IMR-90 (cell line): ENCODE measurements at regions not wholly inside any gene's neighbourhood (a gene's known extent, or its start where the extent isn't known, plus 50 kb on each side); places are given as distances from the start of the nearest gene placed in this dataset.

Source experiments
- ATAC-seq: fragments of 200-7000 bp; cut with Tn5 transposase; 2 replicates; pipeline ENCODE4 v1.9.1; 2020; ENCODE audit warnings: low read depth, mild to moderate bottlenecking, moderate library complexity
- BruUV-seq: library from RNA; stranded (reverse); fragments of 400-500 nt; replicated peaks from 2 replicates; lab custom pipeline; 2021; lab: Mats Ljungman, UMichigan
- CTCF ChIA-PET: fragments of 300-600 bp; formaldehyde crosslinking; extraction: SDS; loops from one replicate; lab custom pipeline; 2021; ENCODE audit warnings: antibody characterized with exemption; lab: Yijun Ruan, JAX
- POLR2A ChIA-PET: fragments of 300-600 bp; sonication (Branson Sonifier 250); formaldehyde crosslinking; loops from one replicate; lab custom pipeline; 2022; ENCODE audit warnings: antibody characterized with exemption; ENCODE audit not compliant: unreplicated experiment; lab: Charles Lee
- DNase-seq: peaks from one replicate; pipeline ENCODE4 v3.0.0; 2013
- H2AFZ ChIP-seq: replicated peaks from 2 replicates; pipeline ENCODE3; 2013; ENCODE audit warnings: low read length, mild to moderate bottlenecking; ENCODE audit not compliant: poor library complexity
- H2AK5ac ChIP-seq: 2 replicates; pipeline ENCODE4 v1.6.1; 2013; ENCODE audit warnings: low read depth, low read length, inconsistent platforms
- H2AK9ac ChIP-seq: replicated peaks from 2 replicates; pipeline ENCODE3; 2013; ENCODE audit warnings: mild to moderate bottlenecking, low read depth, low read length, moderate library complexity; ENCODE audit not compliant: poor library complexity
- H2BK120ac ChIP-seq: 2 replicates; pipeline ENCODE4 v1.6.1; 2013; ENCODE audit warnings: low read depth, low read length, inconsistent platforms
- H2BK15ac ChIP-seq: 3 replicates; pipeline ENCODE4 v1.6.1; 2013; ENCODE audit warnings: low read depth, low read length, inconsistent platforms
- H2BK20ac ChIP-seq: 2 replicates; pipeline ENCODE4 v1.6.1; 2013; ENCODE audit warnings: low read depth, mild to moderate bottlenecking, inconsistent platforms, low read length, moderate library complexity
- H2BK5ac ChIP-seq: 2 replicates; pipeline ENCODE4 v1.6.1; 2013; ENCODE audit warnings: mild to moderate bottlenecking, low read depth, low read length, inconsistent platforms; ENCODE audit not compliant: poor library complexity, severe bottlenecking
- H3K14ac ChIP-seq: replicated peaks from 2 replicates; pipeline ENCODE4 v1.6.1; 2013; ENCODE audit warnings: low read depth, low read length, inconsistent platforms
- H3K18ac ChIP-seq: 2 replicates; pipeline ENCODE4 v1.6.1; 2013; ENCODE audit warnings: low read depth, low read length, control low read depth
- H3K23ac ChIP-seq: 2 replicates; pipeline ENCODE4 v1.6.1; 2013; ENCODE audit warnings: low read depth, low read length, inconsistent platforms
- H3K27ac ChIP-seq: 2 replicates; pipeline ENCODE4 v1.5.1; 2013; ENCODE audit warnings: mild to moderate bottlenecking, control low read depth, low read length; ENCODE audit not compliant: insufficient read depth
- H3K27me3 ChIP-seq: 2 replicates; pipeline ENCODE4 v1.6.1; 2013; ENCODE audit warnings: low read length; ENCODE audit not compliant: control insufficient read depth, insufficient read depth
- H3K36me3 ChIP-seq: 2 replicates; pipeline ENCODE4 v1.6.1; 2013; ENCODE audit warnings: low read length, mixed read lengths; ENCODE audit not compliant: control insufficient read depth, insufficient read depth
- H3K4ac ChIP-seq: 2 replicates; pipeline ENCODE4 v1.6.1; 2013; ENCODE audit warnings: low read depth, low read length, inconsistent platforms
- H3K4me1 ChIP-seq: 2 replicates; pipeline ENCODE4 v1.6.1; 2013; ENCODE audit warnings: low read length, mixed read lengths; ENCODE audit not compliant: control insufficient read depth, insufficient read depth
- H3K4me2 ChIP-seq: 2 replicates; pipeline ENCODE4 v1.6.1; 2013; ENCODE audit warnings: low read depth, mild to moderate bottlenecking, control low read depth, low read length, moderate library complexity
- H3K4me3 ChIP-seq: 2 replicates; pipeline ENCODE4 v1.5.1; 2013; ENCODE audit warnings: low read depth, mild to moderate bottlenecking, control low read depth, low read length, moderate library complexity; ENCODE audit not compliant: insufficient read depth
- H3K56ac ChIP-seq: 2 replicates; pipeline ENCODE4 v1.6.1; 2013; ENCODE audit warnings: low read length, inconsistent platforms; ENCODE audit not compliant: insufficient read depth; ENCODE audit errors: extremely low read depth
- H3K79me1 ChIP-seq, 2 experiments: 2 replicates each; pipeline ENCODE4 v1.6.1; 2013; ENCODE audit warnings: low read length in 2 of 2, inconsistent platforms in 1 of 2, low read depth in 1 of 2
- H3K9ac ChIP-seq: 2 replicates; pipeline ENCODE4 v1.6.1; 2013; ENCODE audit warnings: low read depth, low read length, control low read depth
- H3K9me1 ChIP-seq: 2 replicates; pipeline ENCODE4 v1.6.1; 2013; ENCODE audit warnings: low read length, inconsistent platforms; ENCODE audit not compliant: insufficient read depth
- H3K9me3 ChIP-seq: 2 replicates; pipeline ENCODE4 v1.6.1; 2013; ENCODE audit warnings: low read length; ENCODE audit not compliant: control insufficient read depth, insufficient read depth
- H4K20me1 ChIP-seq: 2 replicates; pipeline ENCODE4 v1.6.1; 2013; ENCODE audit warnings: low read length, inconsistent platforms; ENCODE audit not compliant: insufficient read depth
- H4K5ac ChIP-seq: 2 replicates; pipeline ENCODE4 v1.6.1; 2013; ENCODE audit warnings: mild to moderate bottlenecking, low read depth, low read length, control low read depth
- H4K8ac ChIP-seq, 2 experiments: 2 replicates each; pipeline ENCODE4 v1.6.1; 2013; ENCODE audit warnings: low read depth in 2 of 2, low read length in 2 of 2, control low read depth in 1 of 2, inconsistent platforms in 1 of 2
- H4K91ac ChIP-seq: 2 replicates; pipeline ENCODE4 v1.6.1; 2013; ENCODE audit warnings: low read depth, low read length, inconsistent platforms; ENCODE audit not compliant: insufficient read depth
- CTCF ChIP-seq: conservative IDR thresholded peaks from 2 replicates; pipeline ENCODE4 v1.5.1; 2012; ENCODE audit warnings: mild to moderate bottlenecking, low read depth, low read length, improper control_type of control experiment
- MAFK ChIP-seq: IDR thresholded peaks from 2 replicates; pipeline ENCODE4 v1.6.1; 2012; ENCODE audit warnings: low read depth, low read length, improper control_type of control experiment
- RCOR1 ChIP-seq: IDR thresholded peaks from 2 replicates; pipeline ENCODE4 v1.6.1; 2012; ENCODE audit warnings: mild to moderate bottlenecking, low read length, improper control_type of control experiment; ENCODE audit not compliant: insufficient replicate concordance
- RFX5 ChIP-seq: IDR thresholded peaks from 2 replicates; pipeline ENCODE4 v1.8.0; 2012; ENCODE audit warnings: low read depth, mild to moderate bottlenecking, low read length, moderate library complexity
- SMC3 ChIP-seq: fragments of 150-350 bp; IDR thresholded peaks from 2 replicates; pipeline ENCODE4 v1.6.1; 2016; ENCODE audit warnings: low read depth, mild to moderate bottlenecking, antibody characterized with exemption, low read length, moderate library complexity
- WGBS, 2 experiments: methylation state at CpG; one replicate each; pipeline versions ENCODE4 v1.1.5 to v1.1.7; 2013; ENCODE audit warnings: missing lambda C conversion rate in 2 of 2; ENCODE audit not compliant: insufficient read length in 1 of 2; ENCODE audit errors: extremely low coverage in 2 of 2; 5-methylcytosine and 5-hydroxymethylcytosine counted together
- dilution Hi-C: fragments of 300-500 bp; cut with HindIII; formaldehyde crosslinking; loops from one replicate; pipeline ENCODE4 v1.14.3; 2018; ENCODE audit warnings: low sequenced_read_pairs; ENCODE audit not compliant: unreplicated experiment
- in situ Hi-C: fragments of 300-500 bp; cut with MboI; formaldehyde crosslinking; loops from 3 replicates; pipeline ENCODE4 v1.14.3; 2019; ENCODE audit warnings: low sequenced_read_pairs, inconsistent platforms, mixed read lengths
- intact Hi-C: fragments of 100-400 bp; cut with micrococcal nuclease; formaldehyde crosslinking; loops from 2 replicates; pipeline ENCODE4 v1.10.0; 2022

GRCh38 chr2:146874260-146874658 lies 970.6 kb upstream of the ACVR2A start:
- H3K9me3 ChIP-seq: peaks cover 2% of the 10 kb centered on the region; the same call in 1 of the 2 replicates
- ChIA-PET POLR2A (no interaction called here), CTCF (no interaction called here)
- H3K9ac ChIP-seq: no peak overlapping the region
- WGBS, 2 experiments: no CpG with 5 or more reads among the region's 4 CpGs
- H2BK20ac ChIP-seq: no peak overlapping the region
- H3K4me2 ChIP-seq: no peak overlapping the region
- DNase-seq (no peak), ATAC-seq (no peak)
- no peak overlapping the region for H3K23ac ChIP-seq
- dilution Hi-C loops: no loop called here
- no peak overlapping the region for H4K8ac ChIP-seq
- H2AK9ac ChIP-seq: no peak overlapping the region
- in situ Hi-C loops: no loop called here
- H3K14ac ChIP-seq: no peak overlapping the region
- H3K79me1 ChIP-seq: no peaks in the 10 kb centered on the region
- no peaks in the 10 kb centered on the region for H3K4me1 ChIP-seq
- H4K20me1 ChIP-seq: no peaks in the 10 kb centered on the region
- H3K27me3 ChIP-seq: no peaks in the 10 kb centered on the region
- TF ChIP-seq MAFK (no peak), CTCF (no peak), RFX5 (no peak), SMC3 (no peak), RCOR1 (no peak)
- H2AK5ac ChIP-seq: no peak overlapping the region
- H3K56ac ChIP-seq: no peak overlapping the region
- no TSS peak for BruUV-seq
- H2AFZ ChIP-seq: no peak overlapping the region
- no peaks in the 10 kb centered on the region for H3K9me1 ChIP-seq
- H4K5ac ChIP-seq: no peak overlapping the region
- no peak overlapping the region for H3K4ac ChIP-seq
- intact Hi-C loops: no loop called here
- H2BK5ac ChIP-seq: no peak overlapping the region
- no peaks in the 10 kb centered on the region for H3K36me3 ChIP-seq
- H2BK15ac ChIP-seq: no peak overlapping the region
- H4K91ac ChIP-seq: no peak overlapping the region
- H2BK120ac ChIP-seq: no peak overlapping the region
- no peak overlapping the region for H3K18ac ChIP-seq
- H3K4me3 ChIP-seq: no peak overlapping the region
- no peak overlapping the region for H3K27ac ChIP-seq
